GM12873 (cell line): ENCODE measurements at regions not wholly inside any gene's neighbourhood (a gene's known extent, or its start where the extent isn't known, plus 50 kb on each side); places are given as distances from the start of the nearest gene placed in this dataset.

Experiments used
- CTCF ChIP-seq: IDR thresholded peaks from 2 replicates; pipeline ENCODE4 v1.5.1; 2012; ENCODE audit warnings: low read depth, mild to moderate bottlenecking, moderate library complexity, low read length, control low read depth; ENCODE audit not compliant: insufficient read depth; ENCODE audit errors: missing control alignments

DNA sequence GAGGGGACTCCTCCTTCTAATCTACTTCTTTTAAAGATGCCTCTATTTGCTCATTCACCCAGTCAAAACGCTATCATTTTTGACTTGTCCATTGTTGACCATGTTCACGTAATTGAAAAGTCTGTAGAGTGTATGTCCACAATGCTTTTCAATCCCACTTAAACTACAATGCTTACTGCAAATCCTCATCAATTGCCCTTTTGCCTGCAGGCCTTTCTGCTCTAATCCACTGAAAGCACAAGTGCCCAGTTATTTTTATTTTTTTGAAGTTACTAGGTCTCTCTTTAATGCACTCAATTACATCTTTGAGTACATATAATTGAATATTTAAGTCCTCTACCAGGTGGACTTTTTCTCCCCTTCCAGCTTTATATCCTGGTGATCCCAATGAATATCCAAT, 437.4 kb downstream of the PDGFC start:
- TF ChIP-seq CTCF: no peak

GRCh38 chr4:156528216-156528615, 443.4 kb downstream of the PDGFC start:
- TF ChIP-seq CTCF: no peak

GRCh38 chr4:156527237-156527993, 444.2 kb downstream of the PDGFC start:
- no peak for TF ChIP-seq CTCF

GRCh38 chr4:156523991-156524390, 447.6 kb downstream of the PDGFC start:
- no peak for TF ChIP-seq CTCF

- TF ChIP-seq CTCF: no peak
These were observed 448.1 kb downstream of the PDGFC start for GRCh38 chr4:156523492-156523891.

DNA sequence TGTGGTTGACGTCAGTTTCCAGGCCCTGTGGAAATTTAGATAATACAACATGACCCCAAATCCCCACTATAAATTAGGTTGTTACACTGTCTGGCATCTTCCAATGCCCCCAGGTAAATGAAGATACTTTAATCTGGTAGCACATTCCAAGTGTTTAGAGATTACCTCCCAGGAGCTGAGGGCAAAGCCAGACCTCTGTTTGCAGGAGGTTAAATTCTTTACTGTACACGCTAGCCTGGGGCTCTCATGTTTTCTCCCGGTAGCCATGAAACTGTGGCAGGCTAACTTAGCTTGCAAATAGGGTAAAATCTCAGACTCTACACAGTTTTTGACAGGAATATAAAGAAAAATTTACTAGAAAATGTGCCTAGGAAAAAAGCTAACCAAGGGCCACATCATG, 450.0 kb downstream of the PDGFC start:
- no peak for TF ChIP-seq CTCF

- TF ChIP-seq CTCF: no peak
These were observed 453.6 kb downstream of the PDGFC start for GRCh38 chr4:156517956-156518355.
